COLO829 (cell line): ENCODE measurements at regions not wholly inside any gene's neighbourhood (a gene's known extent, or its start where the extent isn't known, plus 50 kb on each side); places are given as distances from the start of the nearest gene placed in this dataset.

ENCODE experiments used
- DNase-seq: peaks from one replicate; pipeline ENCODE4 v3.0.0; 2012; ENCODE audit warnings: low spot score

DNA sequence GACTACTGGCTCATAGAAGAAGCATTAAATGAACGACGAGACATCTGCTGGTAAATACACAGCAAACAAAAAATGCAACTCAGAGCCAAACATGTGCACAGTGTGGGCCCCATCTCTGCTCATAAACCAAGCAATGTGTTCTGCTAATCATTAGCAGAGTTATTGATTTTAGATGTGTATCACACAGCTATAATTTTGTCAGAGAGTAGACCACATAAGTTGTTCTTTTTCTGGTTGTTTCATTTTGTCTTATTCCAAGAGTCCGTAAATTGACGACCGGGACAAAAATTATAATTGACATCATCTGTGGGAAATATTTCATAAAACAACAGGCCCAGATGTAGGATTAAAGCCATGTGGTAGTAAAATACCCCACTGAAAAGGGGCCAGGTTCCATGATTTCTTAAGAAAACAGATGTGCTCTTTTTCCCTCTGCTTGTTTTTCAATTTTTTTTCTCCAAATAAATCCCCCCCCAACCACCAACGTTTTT is 423.6 kb downstream of the HAO1 start:
- no peak for DNase-seq

GRCh38 chr20:7520361-7520760 is 419.9 kb downstream of the HAO1 start:
- DNase-seq = no peak

GRCh38 chr20:7523288-7523687 is 417.0 kb downstream of the HAO1 start:
- no peak for DNase-seq

DNA sequence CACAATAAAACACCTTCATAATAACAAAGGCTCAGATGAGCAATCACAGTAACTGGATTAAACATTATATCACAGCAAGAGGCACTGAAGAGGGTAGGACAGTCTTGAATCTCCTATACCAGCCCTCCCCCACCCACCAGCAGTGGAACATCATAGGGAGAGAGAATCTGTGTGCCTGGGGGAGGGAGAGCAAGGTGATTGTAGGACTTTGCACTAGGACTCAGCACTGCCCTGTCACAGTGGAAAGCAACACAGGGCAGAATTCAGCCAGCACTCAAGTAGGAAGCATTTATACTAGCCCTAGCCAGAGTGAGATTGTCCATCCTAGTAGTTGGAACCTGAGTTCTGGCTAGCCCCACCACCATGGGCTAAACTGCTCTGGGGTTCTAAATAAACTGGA is 400.2 kb downstream of the HAO1 start:
- DNase-seq = no peak

DNA sequence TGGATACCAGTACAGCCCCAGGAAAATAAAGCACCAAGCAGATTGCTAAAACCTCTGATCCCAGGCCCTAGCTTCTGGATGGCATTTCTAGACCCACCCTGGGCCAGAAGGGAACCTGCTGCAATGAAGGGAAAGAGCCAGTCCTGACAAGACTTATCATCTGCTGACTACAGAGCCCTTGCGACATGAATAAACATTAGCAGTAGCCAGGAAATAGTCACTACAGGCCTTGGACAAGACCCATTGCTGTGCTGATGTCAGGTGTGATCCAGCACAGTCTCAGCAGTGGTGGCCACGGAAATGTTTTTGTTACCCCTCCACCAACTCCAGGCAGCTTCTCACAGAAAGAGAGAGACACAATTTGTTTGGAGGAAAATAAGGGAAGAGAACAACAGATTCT is 399.3 kb downstream of the HAO1 start:
- no peak for DNase-seq

DNA sequence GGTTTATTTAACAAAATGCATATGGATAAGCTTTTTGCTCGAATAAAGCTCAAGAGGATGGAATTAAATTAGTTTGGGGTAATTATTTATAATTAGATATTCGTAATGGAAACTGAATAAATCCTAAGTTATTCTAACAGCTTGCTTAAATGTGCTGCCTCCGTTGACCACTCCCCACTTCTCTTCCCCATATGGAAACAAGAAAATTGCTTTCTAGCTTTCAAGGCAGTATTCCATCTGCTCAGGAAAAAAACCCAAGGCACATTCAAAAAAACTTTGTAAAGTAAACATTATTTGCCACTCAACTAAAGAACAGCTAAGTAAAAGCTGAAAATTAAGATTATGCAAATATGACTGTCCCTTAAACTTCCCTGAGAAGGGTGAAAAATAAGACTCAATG is 369.2 kb downstream of the HAO1 start:
- no peak for DNase-seq

DNA sequence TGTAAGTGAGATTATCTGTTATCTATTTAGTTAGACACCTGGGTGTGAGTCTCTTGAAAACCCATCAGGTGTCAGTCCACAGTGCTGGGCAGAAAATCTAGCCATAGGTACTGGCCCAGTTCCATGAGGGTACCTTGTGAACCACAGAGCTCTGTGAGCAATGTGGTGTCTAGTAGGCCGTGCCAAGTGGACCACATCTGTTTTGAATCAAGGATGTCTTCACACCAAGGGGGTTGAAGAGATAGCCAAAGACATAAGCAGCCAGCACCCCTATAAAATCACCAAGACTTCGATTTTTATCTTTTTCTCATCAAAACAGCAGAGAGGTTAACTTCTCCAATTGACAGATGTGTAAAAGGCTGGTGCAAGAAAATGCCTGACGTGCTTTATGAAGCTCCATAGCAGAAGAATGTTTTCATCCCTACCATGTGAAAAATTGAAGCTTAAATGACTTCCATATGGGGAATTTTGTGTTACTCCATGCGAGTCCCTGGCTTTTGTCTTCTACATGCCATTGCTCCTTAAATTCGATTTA is 368.7 kb downstream of the HAO1 start:
- DNase-seq = no peak

- no peak for DNase-seq
Measured at GRCh38 chr20:7579888-7580287, 360.4 kb downstream of the HAO1 start.

DNA sequence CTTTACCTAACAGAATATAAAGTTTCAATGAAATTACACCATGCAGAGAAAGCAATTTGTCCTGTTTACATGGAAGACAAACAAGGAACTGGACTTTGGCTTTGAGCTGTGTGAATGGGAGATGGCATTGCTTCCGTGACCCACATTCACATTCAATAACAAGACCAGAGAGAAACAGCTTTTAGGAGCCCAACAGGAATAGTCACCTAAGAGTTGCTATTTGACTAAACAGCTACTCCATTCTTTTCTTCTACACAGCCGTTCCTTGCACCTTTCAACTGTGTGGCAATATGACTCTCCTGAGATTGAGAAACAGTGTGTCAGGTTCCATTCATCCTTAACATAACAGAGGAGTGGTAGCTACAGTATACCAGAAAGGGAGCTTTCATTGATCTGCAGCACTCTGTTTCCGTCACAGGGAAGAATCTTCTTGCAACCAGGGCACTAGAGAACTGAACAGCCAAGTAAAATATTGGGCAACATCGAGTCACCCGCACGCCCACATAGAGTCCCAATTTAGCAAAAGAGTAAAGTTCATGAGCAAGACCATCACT is 355.1 kb downstream of the HAO1 start:
- DNase-seq = no peak

- DNase-seq = no peak
Measured at GRCh38 chr20:7586481-7586880, 353.8 kb downstream of the HAO1 start.

- no peak for DNase-seq
Measured at GRCh38 chr20:7589164-7589563, 351.1 kb downstream of the HAO1 start.

GRCh38 chr20:7596541-7596940 is 343.7 kb downstream of the HAO1 start:
- DNase-seq = no peak

- DNase-seq = no peak
Measured at GRCh38 chr20:7601431-7601830, 338.8 kb downstream of the HAO1 start.

GRCh38 chr20:7606941-7607340 is 333.3 kb downstream of the HAO1 start:
- no peak for DNase-seq

GRCh38 chr20:7608250-7608649 is 332.0 kb downstream of the HAO1 start:
- no peak for DNase-seq

DNA sequence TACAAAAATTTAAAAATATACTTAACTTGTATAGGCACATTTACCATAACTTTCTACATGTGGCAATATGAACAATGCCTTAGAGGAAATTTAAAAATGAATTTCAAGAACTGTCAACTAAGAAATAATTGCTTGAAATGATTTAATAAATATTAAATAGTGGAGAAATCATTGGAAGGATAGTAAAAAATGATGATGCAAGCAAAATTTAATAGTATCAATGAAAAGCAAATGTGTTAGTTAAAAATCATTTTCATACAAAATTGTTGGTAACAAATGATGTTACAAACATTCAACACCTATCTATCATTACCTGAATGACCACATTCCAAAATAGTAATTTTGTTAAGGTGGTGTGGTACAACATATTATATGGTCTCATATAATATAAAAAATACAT is 331.0 kb downstream of the HAO1 start:
- no peak for DNase-seq

DNA sequence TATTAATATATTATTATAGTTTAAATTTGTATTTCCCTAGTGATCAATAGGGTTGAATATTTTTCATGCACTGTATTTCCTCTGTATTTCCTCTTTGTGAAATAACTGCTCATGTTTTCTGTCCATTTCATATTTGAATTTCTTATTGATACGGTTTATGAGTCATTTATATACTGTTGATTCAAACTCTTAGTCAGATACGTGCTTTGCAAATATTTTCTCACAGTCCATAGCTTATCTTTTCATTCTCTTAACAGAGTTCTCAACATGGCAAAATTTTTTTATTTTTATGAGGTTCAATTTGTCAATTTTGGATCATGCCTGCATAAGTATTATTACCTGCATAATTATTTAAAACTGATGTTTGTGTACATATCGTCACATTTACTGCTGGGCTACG is 329.6 kb downstream of the HAO1 start:
- DNase-seq = no peak

DNA sequence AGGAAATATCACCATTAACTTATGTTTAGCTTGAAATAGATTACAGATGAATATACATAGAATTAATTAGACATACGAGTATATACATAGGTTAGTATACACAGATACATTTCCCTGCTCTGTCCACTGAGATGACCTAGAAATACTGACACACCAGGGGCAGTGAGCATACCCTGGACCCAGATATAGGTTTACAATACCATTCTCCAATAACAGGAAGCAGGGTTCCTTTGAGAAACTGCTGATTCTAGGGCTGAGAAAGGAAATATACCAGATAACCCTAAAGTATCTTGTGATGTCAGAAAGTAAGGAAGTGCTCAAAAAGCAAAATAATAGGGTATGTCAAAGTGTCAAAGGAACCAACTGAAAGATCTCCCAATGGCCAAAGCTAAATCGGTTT is 322.5 kb downstream of the HAO1 start:
- no peak for DNase-seq

DNA sequence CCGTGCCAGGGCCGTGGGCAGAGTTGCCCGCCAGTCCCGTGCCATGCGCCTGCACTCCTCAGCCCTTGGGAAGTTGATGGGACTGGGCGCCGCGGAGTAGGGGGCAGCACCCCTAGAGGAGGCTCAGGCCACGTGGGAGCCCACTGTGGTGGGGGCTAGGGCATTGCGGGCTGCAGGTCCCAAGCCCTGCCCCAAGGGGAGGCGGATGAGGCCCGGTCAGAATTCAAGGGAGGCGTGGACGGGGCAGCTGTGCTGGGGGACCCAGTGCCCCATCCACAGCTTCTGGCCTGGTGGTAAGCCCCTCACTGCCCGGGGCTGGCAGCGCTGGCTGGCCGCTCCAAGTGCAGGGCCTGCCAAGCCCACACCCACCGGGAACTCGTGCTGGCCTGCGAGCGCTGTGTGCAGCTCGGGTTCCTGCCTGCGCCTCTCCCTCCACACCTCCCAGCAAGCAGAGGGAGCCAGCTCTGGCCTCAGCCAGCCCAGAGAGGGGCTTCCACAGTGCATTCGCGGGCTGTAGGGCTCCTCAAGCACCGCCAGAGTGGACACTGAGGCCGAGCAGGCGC is 317.8 kb downstream of the HAO1 start:
- no peak for DNase-seq

- DNase-seq = no peak
Measured at GRCh38 chr20:7624886-7625285, 315.4 kb downstream of the HAO1 start.

- no peak for DNase-seq
Measured at GRCh38 chr20:7627734-7628663, 312.3 kb downstream of the HAO1 start.

GRCh38 chr20:7629880-7630279 is 310.4 kb downstream of the HAO1 start:
- no peak for DNase-seq

GRCh38 chr20:7637184-7637583 is 303.1 kb downstream of the HAO1 start:
- peak; percentile 40 for DNase-seq
